HCT116 (cell line): ENCODE measurements at regions not wholly inside any gene's neighbourhood (a gene's known extent, or its start where the extent isn't known, plus 50 kb on each side); places are given as distances from the start of the nearest gene placed in this dataset.

ENCODE experiments used
- ATAC-seq: fragments of 200-7000 bp; cut with Tn5 transposase; 2 replicates; pipeline ENCODE4 v1.9.1; 2020; ENCODE audit warnings: mild to moderate bottlenecking, moderate library complexity
- BruUV-seq: library from RNA; stranded (reverse); fragments of 400-500 nt; replicated peaks from 2 replicates; lab custom pipeline; 2021; lab: Mats Ljungman, UMichigan
- CTCF ChIA-PET: fragments of 300-600 bp; sonication (Branson Sonifier 250); formaldehyde crosslinking; loops from one replicate; lab custom pipeline; 2021; ENCODE audit warnings: antibody characterized with exemption; lab: Charles Lee
- POLR2A ChIA-PET: fragments of 300-600, 350-600 bp; sonication (Branson Sonifier 250); formaldehyde crosslinking; loops from one replicate; lab custom pipeline; 2021; ENCODE audit warnings: antibody characterized with exemption; lab: Charles Lee
- RAD21 ChIA-PET, 2 experiments: fragments of 300-600 bp; sonication (Branson Sonifier 250); formaldehyde crosslinking; loops; one replicate each; lab custom pipeline; 2023; ENCODE audit warnings: low total read pairs in 2 of 2; ENCODE audit not compliant: uncharacterized antibody in 2 of 2, unreplicated experiment in 2 of 2, low non-redundant PET in 1 of 2; lab: Charles Lee
- DNase-seq: peaks from one replicate; pipeline ENCODE4 v3.0.0-alpha.2; 2010; ENCODE audit warnings: low read depth, low spot score
- H2AFZ ChIP-seq: fragments of 200-600 bp; shearing (Covaris generic), sonication (generic); 2 replicates; pipeline ENCODE4 v1.6.1; 2017; ENCODE audit warnings: low read depth, mixed run types, mixed read lengths, antibody characterized with exemption, low read length; ENCODE audit not compliant: poor library complexity, severe bottlenecking
- H3K27ac ChIP-seq: 2 replicates; pipeline ENCODE4 v1.5.1; 2012; ENCODE audit warnings: low read depth, low read length
- H3K27me3 ChIP-seq: fragments of 200-600 bp; sonication (generic); 2 replicates; pipeline ENCODE4 v1.6.1; 2016; ENCODE audit warnings: mixed run types, low read length, mixed read lengths; ENCODE audit not compliant: insufficient read depth
- H3K36me3 ChIP-seq, 2 experiments: fragments of 200-500 bp in 1 of 2; fragments of 200-600 bp in 1 of 2; sonication (Bioruptor generic) in 1 of 2; sonication (generic) in 1 of 2; 2 replicates each; pipeline versions ENCODE4 v1.5.1 to v1.6.1; 2014 to 2016; ENCODE audit warnings: low read length in 2 of 2, inconsistent platforms in 1 of 2, mixed read lengths in 1 of 2, mixed run types in 1 of 2; ENCODE audit not compliant: insufficient read depth in 2 of 2, control insufficient read depth in 1 of 2
- H3K4me1 ChIP-seq, 2 experiments: fragments of 200-600 bp in 1 of 2; sonication (generic) in 1 of 2; 2 replicates each; pipeline versions ENCODE4 v1.5.1 to v1.6.1; 2012 to 2017; ENCODE audit warnings: low read length in 2 of 2, inconsistent platforms in 1 of 2, mild to moderate bottlenecking in 1 of 2, mixed read lengths in 1 of 2, mixed run types in 1 of 2, moderate library complexity in 1 of 2; ENCODE audit not compliant: insufficient read depth in 2 of 2, control insufficient read depth in 1 of 2
- H3K4me2 ChIP-seq: fragments of 200-600 bp; sonication (generic); 2 replicates; pipeline ENCODE4 v1.6.1; 2017; ENCODE audit warnings: mixed run types, low read length, mixed read lengths
- H3K4me3 ChIP-seq, 2 experiments: fragments of 200-600 bp in 1 of 2; sonication (generic) in 1 of 2; replicated peaks in 1 of 2; 2 replicates each; pipeline ENCODE4 v1.5.1; 2011 to 2016; ENCODE audit warnings: low read length in 2 of 2, control low read depth in 1 of 2, low read depth in 1 of 2, mild to moderate bottlenecking in 1 of 2, mixed read lengths in 1 of 2, mixed run types in 1 of 2
- H3K79me2 ChIP-seq: fragments of 200-600 bp; sonication (generic); 2 replicates; pipeline ENCODE4 v1.6.1; 2017; ENCODE audit warnings: mild to moderate bottlenecking, mixed run types, low read length, moderate library complexity, mixed read lengths; ENCODE audit not compliant: insufficient read depth
- H3K9ac ChIP-seq: fragments of 200-600 bp; sonication (generic); 2 replicates; pipeline ENCODE4 v1.6.1; 2016; ENCODE audit warnings: low read length, mixed read lengths
- H3K9me2 ChIP-seq: fragments of 200-600 bp; sonication (generic), shearing (Covaris generic); 2 replicates; pipeline ENCODE4 v1.6.1; 2017; ENCODE audit warnings: mixed run types, mild to moderate bottlenecking, moderate library complexity; ENCODE audit not compliant: insufficient read depth
- H3K9me3 ChIP-seq, 2 experiments: fragments of 200-500 bp in 1 of 2; fragments of 200-600 bp in 1 of 2; sonication (Bioruptor generic) in 1 of 2; sonication (generic) in 1 of 2; 2 replicates each; pipeline ENCODE4 v1.6.1; 2014 to 2017; ENCODE audit warnings: low read length in 2 of 2, mixed read lengths in 2 of 2, inconsistent platforms in 1 of 2, low read depth in 1 of 2, mild to moderate bottlenecking in 1 of 2, mixed run types in 1 of 2, moderate library complexity in 1 of 2; ENCODE audit not compliant: control insufficient read depth in 1 of 2, insufficient read depth in 1 of 2
- H4K20me1 ChIP-seq: fragments of 200-600 bp; sonication (generic), shearing (Covaris generic); 2 replicates; pipeline ENCODE4 v1.6.1; 2017; ENCODE audit warnings: mixed run types, mild to moderate bottlenecking, moderate library complexity; ENCODE audit not compliant: insufficient read depth
- CBX3 ChIP-seq: IDR thresholded peaks from 2 replicates; pipeline ENCODE4 v1.6.1; 2012; ENCODE audit warnings: low read depth
- EGR1 ChIP-seq: IDR thresholded peaks from 2 replicates; pipeline ENCODE4 v1.6.1; 2012; ENCODE audit warnings: low read depth
- ELF1 ChIP-seq: IDR thresholded peaks from 2 replicates; pipeline ENCODE4 v1.6.1; 2012; ENCODE audit warnings: low read depth, borderline replicate concordance
- EZH2 ChIP-seq: fragments of 200-600 bp; sonication (generic); IDR thresholded peaks from 2 replicates; pipeline ENCODE4 v1.6.1; 2017; ENCODE audit warnings: antibody characterized with exemption, mixed run types
- EZH2phosphoT487 ChIP-seq: fragments of 200-600 bp; IDR thresholded peaks from 2 replicates; pipeline ENCODE4 v1.6.1; 2018; ENCODE audit warnings: antibody characterized with exemption, borderline replicate concordance
- FOSL1 ChIP-seq: IDR thresholded peaks from 2 replicates; pipeline ENCODE4 v1.6.1; 2012; ENCODE audit warnings: low read depth
- POLR2A ChIP-seq: IDR thresholded peaks from 2 replicates; pipeline ENCODE4 v1.7.0; 2011; ENCODE audit warnings: borderline replicate concordance; ENCODE audit not compliant: insufficient read depth, insufficient read length; ENCODE audit errors: extremely low read depth
- POLR2AphosphoS5 ChIP-seq: IDR thresholded peaks from 2 replicates; pipeline ENCODE4 v1.6.1; 2011; ENCODE audit warnings: mild to moderate bottlenecking, low read depth, low read length, moderate library complexity
- RAD21 ChIP-seq: IDR thresholded peaks from 2 replicates; pipeline ENCODE4 v1.6.1; 2012; ENCODE audit warnings: low read depth, mild to moderate bottlenecking
- SIN3A ChIP-seq: IDR thresholded peaks from 2 replicates; pipeline ENCODE4 v1.6.1; 2012; ENCODE audit warnings: low read depth
- TCF7L2 ChIP-seq: IDR thresholded peaks from 2 replicates; pipeline ENCODE4 v1.7.0; 2011; ENCODE audit warnings: borderline replicate concordance, inconsistent platforms; ENCODE audit not compliant: insufficient read depth, insufficient read length; ENCODE audit errors: extremely low read depth
- YY1 ChIP-seq: IDR thresholded peaks from 2 replicates; pipeline ENCODE4 v1.6.1; 2011; ENCODE audit warnings: low read length, low read depth, moderate library complexity, mild to moderate bottlenecking; ENCODE audit not compliant: insufficient replicate concordance; ENCODE audit errors: extremely low read depth
- ZNF274 ChIP-seq: fragments of 200-500 bp; sonication (Bioruptor generic); IDR thresholded peaks from 2 replicates; pipeline ENCODE4 v1.6.1; 2014; ENCODE audit warnings: mild to moderate bottlenecking, low read depth, low read length, inconsistent platforms
- intact Hi-C: fragments of 100-400 bp; cut with micrococcal nuclease; formaldehyde crosslinking; loops from 2 replicates; pipeline ENCODE4 v1.10.0; 2022
- TF ChIP-seq, protein P1 (sequence below): IDR thresholded peaks from 2 replicates; pipeline ENCODE4 v1.6.1; 2012
- TF ChIP-seq, protein P2 (sequence below): IDR thresholded peaks from 2 replicates; pipeline ENCODE4 v1.6.1; 2012; ENCODE audit warnings: low read depth

DNA sequence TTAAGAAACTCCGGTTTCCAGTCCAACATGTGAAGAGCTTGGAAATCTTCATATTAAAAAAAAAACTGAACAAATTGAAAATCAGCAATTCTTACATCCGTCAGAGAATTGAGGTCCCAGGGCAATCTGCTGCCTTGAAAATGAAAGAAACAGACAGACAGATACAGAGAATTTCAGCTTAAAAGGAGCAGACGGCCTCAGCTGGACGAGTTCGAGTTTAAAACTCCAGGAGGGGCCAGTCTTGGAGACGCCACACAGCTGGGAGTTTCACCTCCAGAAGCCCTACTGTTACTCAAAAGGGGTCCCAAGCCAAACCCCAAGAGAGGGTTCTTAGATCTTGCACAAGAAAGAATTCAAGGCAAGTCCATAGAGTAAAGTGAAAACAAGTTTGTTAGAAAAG lies 226.5 kb upstream of the ARL4C start:
- no peaks in the 10 kb centered on the region for H3K27me3 ChIP-seq
- H3K9me2 ChIP-seq = no peaks in the 10 kb centered on the region; the same call in 1 of the 2 replicates
- no peaks in the 10 kb centered on the region for H4K20me1 ChIP-seq
- H3K9me3 ChIP-seq = no peaks in the 10 kb centered on the region
- intact Hi-C loops = no loop called here
- no peak for ATAC-seq
- DNase-seq = no peak
- TF ChIP-seq EGR1 (no peak), ZNF274 (no peak)
- TF ChIP-seq, protein P1, sequence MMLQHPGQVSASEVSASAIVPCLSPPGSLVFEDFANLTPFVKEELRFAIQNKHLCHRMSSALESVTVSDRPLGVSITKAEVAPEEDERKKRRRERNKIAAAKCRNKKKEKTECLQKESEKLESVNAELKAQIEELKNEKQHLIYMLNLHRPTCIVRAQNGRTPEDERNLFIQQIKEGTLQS = no peak
- no peak overlapping the region for H3K4me2 ChIP-seq
- H3K36me3 ChIP-seq = no peaks in the 10 kb centered on the region
- ChIA-PET CTCF (no interaction called here), RAD21 (no interaction called here), POLR2A (no interaction called here)
- H3K79me2 ChIP-seq = no peaks in the 10 kb centered on the region
- H2AFZ ChIP-seq = no peak overlapping the region
- no peak overlapping the region for H3K9ac ChIP-seq
- no peak overlapping the region for H3K27ac ChIP-seq
- BruUV-seq = no TSS peak
- no peak overlapping the region for H3K4me3 ChIP-seq
- peaks cover 0 to 12% of the 10 kb centered on the region in 2 experiments; a peak in 2 of 4 replicates for H3K4me1 ChIP-seq

DNA sequence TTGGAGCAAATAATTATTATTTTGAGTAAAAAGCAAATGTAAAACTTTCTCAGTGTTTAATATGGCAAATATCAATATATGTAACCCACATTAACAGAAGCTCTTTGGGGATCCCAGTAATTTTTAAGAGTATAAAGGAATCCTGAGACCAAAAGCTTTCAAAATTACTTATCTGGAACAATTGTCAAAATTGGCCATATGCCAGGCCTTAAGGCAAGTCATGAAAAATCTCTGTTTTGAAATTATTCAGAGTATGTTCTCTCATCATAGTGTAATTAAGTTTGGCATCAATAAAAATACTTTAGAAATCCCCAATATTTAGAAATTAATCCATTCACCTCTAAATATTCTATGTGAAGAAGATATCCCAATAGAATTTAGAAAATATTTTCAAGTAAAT lies 225.3 kb upstream of the ARL4C start:
- no peaks in the 10 kb centered on the region for H3K36me3 ChIP-seq
- H3K79me2 ChIP-seq = no peaks in the 10 kb centered on the region
- ChIA-PET POLR2A (no interaction called here), CTCF (no interaction called here), RAD21 (no interaction called here)
- intact Hi-C loops = no loop called here
- no peak overlapping the region for H3K27ac ChIP-seq
- BruUV-seq = no TSS peak
- no peaks in the 10 kb centered on the region for H4K20me1 ChIP-seq
- no peak for TF ChIP-seq RAD21
- TF ChIP-seq EZH2phosphoT487 = no peak
- no peak for TF ChIP-seq POLR2AphosphoS5
- TF ChIP-seq FOSL1 = no peak
- no peak for TF ChIP-seq EZH2
- no peak for TF ChIP-seq CBX3
- no peak for TF ChIP-seq YY1
- TF ChIP-seq, protein P2, sequence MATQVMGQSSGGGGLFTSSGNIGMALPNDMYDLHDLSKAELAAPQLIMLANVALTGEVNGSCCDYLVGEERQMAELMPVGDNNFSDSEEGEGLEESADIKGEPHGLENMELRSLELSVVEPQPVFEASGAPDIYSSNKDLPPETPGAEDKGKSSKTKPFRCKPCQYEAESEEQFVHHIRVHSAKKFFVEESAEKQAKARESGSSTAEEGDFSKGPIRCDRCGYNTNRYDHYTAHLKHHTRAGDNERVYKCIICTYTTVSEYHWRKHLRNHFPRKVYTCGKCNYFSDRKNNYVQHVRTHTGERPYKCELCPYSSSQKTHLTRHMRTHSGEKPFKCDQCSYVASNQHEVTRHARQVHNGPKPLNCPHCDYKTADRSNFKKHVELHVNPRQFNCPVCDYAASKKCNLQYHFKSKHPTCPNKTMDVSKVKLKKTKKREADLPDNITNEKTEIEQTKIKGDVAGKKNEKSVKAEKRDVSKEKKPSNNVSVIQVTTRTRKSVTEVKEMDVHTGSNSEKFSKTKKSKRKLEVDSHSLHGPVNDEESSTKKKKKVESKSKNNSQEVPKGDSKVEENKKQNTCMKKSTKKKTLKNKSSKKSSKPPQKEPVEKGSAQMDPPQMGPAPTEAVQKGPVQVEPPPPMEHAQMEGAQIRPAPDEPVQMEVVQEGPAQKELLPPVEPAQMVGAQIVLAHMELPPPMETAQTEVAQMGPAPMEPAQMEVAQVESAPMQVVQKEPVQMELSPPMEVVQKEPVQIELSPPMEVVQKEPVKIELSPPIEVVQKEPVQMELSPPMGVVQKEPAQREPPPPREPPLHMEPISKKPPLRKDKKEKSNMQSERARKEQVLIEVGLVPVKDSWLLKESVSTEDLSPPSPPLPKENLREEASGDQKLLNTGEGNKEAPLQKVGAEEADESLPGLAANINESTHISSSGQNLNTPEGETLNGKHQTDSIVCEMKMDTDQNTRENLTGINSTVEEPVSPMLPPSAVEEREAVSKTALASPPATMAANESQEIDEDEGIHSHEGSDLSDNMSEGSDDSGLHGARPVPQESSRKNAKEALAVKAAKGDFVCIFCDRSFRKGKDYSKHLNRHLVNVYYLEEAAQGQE = no peak
- no peak for TF ChIP-seq SIN3A
- TF ChIP-seq ELF1 = no peak
- TF ChIP-seq TCF7L2 = no peak
- no peak for TF ChIP-seq POLR2A
- DNase-seq = no peak
- no peaks in the 10 kb centered on the region for H3K27me3 ChIP-seq
- peaks cover 0 to 12% of the 10 kb centered on the region in 2 experiments; a peak in 2 of 4 replicates for H3K4me1 ChIP-seq
- no peaks in the 10 kb centered on the region; the same call in 1 of the 2 replicates for H3K9me2 ChIP-seq
- no peaks in the 10 kb centered on the region for H3K9me3 ChIP-seq
- no peak overlapping the region for H2AFZ ChIP-seq
- H3K9ac ChIP-seq = no peak overlapping the region
- no peak overlapping the region for H3K4me2 ChIP-seq
- no peak overlapping the region for H3K4me3 ChIP-seq
- ATAC-seq = no peak
